Fibroblast of skin of right quadriceps (primary cell): ENCODE measurements at regions not wholly inside any gene's neighbourhood (a gene's known extent, or its start where the extent isn't known, plus 50 kb on each side); places are given as distances from the start of the nearest gene placed in this dataset.
A peak's percentile ranks its signal among the peaks of the same experiment; 100 is the strongest.

Experiments
- DNase-seq: peaks from one replicate; pipeline ENCODE4 v3.0.0-alpha.2; 2013

GRCh38 chr11:127105593-127106541 is 105.3 kb upstream of the KIRREL3 start:
- DNase-seq, result peak; percentile 65

- DNase-seq, result no peak
Observed at GRCh38 chr11:127103586-127104388, 103.2 kb upstream of the KIRREL3 start.

- no peak for DNase-seq
Observed at GRCh38 chr11:127098684-127099083, 98.1 kb upstream of the KIRREL3 start.

- no peak for DNase-seq
Observed at GRCh38 chr11:127080735-127081134, 80.2 kb upstream of the KIRREL3 start.

GRCh38 chr11:127075758-127076157 is 75.2 kb upstream of the KIRREL3 start:
- no peak for DNase-seq

- peak; percentile 76 for DNase-seq
Observed at GRCh38 chr11:127074151-127074761, 73.7 kb upstream of the KIRREL3 start.

- no peak for DNase-seq
Observed at GRCh38 chr11:127073621-127074020, 73.1 kb upstream of the KIRREL3 start.

GRCh38 chr11:127071606-127072005 is 71.0 kb upstream of the KIRREL3 start:
- DNase-seq, result no peak

GRCh38 chr11:127070808-127071207 is 70.2 kb upstream of the KIRREL3 start:
- no peak for DNase-seq

- no peak for DNase-seq
Observed at GRCh38 chr11:127066401-127067090, 66.0 kb upstream of the KIRREL3 start.

GRCh38 chr11:127063241-127063640 is 62.7 kb upstream of the KIRREL3 start:
- DNase-seq, result no peak

GRCh38 chr11:127061947-127062346 is 61.4 kb upstream of the KIRREL3 start:
- DNase-seq, result peak; percentile 15

GRCh38 chr11:127059750-127060149 is 59.2 kb upstream of the KIRREL3 start:
- peak; percentile 22 for DNase-seq

- DNase-seq, result no peak
Observed at GRCh38 chr11:127059286-127059685, 58.7 kb upstream of the KIRREL3 start.

- no peak for DNase-seq
Observed at GRCh38 chr11:127058524-127058923, 58.0 kb upstream of the KIRREL3 start.

- DNase-seq, result no peak
Observed at GRCh38 chr11:127057126-127057525, 56.6 kb upstream of the KIRREL3 start.

GRCh38 chr11:127056338-127056971 is 55.9 kb upstream of the KIRREL3 start:
- DNase-seq, result no peak

- no peak for DNase-seq
Observed at GRCh38 chr11:127055236-127055635, 54.7 kb upstream of the KIRREL3 start.

- no peak for DNase-seq
Observed at GRCh38 chr11:127054153-127054552, 53.6 kb upstream of the KIRREL3 start.

GRCh38 chr11:127052404-127052803 is 51.8 kb upstream of the KIRREL3 start:
- DNase-seq, result no peak
